Mesendoderm (in vitro differentiated cells): ENCODE measurements at regions not wholly inside any gene's neighbourhood (a gene's known extent, or its start where the extent isn't known, plus 50 kb on each side); places are given as distances from the start of the nearest gene placed in this dataset.

Source experiments
- DNase-seq: peaks from one replicate; pipeline ENCODE4 v3.0.0; 2013
- H2AK5ac ChIP-seq: 2 replicates; pipeline ENCODE4 v1.6.1; 2013; ENCODE audit warnings: low read length, inconsistent platforms
- H2BK120ac ChIP-seq: 2 replicates; pipeline ENCODE4 v1.6.1; 2013; ENCODE audit warnings: low read depth, mild to moderate bottlenecking, low read length, moderate library complexity, mixed read lengths
- H2BK15ac ChIP-seq: replicated peaks from 2 replicates; pipeline ENCODE4 v1.6.1; 2013; ENCODE audit warnings: low read depth, mild to moderate bottlenecking, moderate library complexity
- H2BK5ac ChIP-seq: 2 replicates; pipeline ENCODE4 v1.6.1; 2013; ENCODE audit warnings: low read length, inconsistent platforms
- H3K18ac ChIP-seq: 2 replicates; pipeline ENCODE4 v1.6.1; 2013; ENCODE audit warnings: mild to moderate bottlenecking, low read length, mixed read lengths
- H3K23ac ChIP-seq: one replicate; pipeline ENCODE4 v1.6.1; 2013; ENCODE audit warnings: low read length
- H3K27ac ChIP-seq: 2 replicates; pipeline ENCODE4 v1.5.1; 2013; ENCODE audit warnings: low read depth, mild to moderate bottlenecking, inconsistent platforms, low read length, moderate library complexity
- H3K27me3 ChIP-seq: 2 replicates; pipeline ENCODE4 v1.6.1; 2013; ENCODE audit warnings: low read length, control low read depth, mild to moderate bottlenecking, inconsistent platforms; ENCODE audit not compliant: insufficient read depth, poor library complexity
- H3K36me3 ChIP-seq: 2 replicates; pipeline ENCODE4 v1.6.1; 2013; ENCODE audit warnings: low read length, inconsistent platforms; ENCODE audit not compliant: control insufficient read depth, insufficient read depth
- H3K4ac ChIP-seq: one replicate; pipeline ENCODE4 v1.6.1; 2013; ENCODE audit warnings: low read depth, mild to moderate bottlenecking, low read length, moderate library complexity
- H3K4me1 ChIP-seq: 2 replicates; pipeline ENCODE4 v1.6.1; 2013; ENCODE audit warnings: low read depth, low read length, inconsistent platforms; ENCODE audit not compliant: control insufficient read depth
- H3K4me2 ChIP-seq: 2 replicates; pipeline ENCODE4 v1.6.1; 2013; ENCODE audit warnings: low read length
- H3K4me3 ChIP-seq: 2 replicates; pipeline ENCODE4 v1.5.1; 2013; ENCODE audit warnings: mild to moderate bottlenecking, low read length
- H3K56ac ChIP-seq: one replicate; pipeline ENCODE4 v1.6.1; 2013; ENCODE audit warnings: low read length
- H3K79me1 ChIP-seq: 2 replicates; pipeline ENCODE4 v1.6.1; 2013; ENCODE audit warnings: low read length, inconsistent platforms
- H3K79me2 ChIP-seq: 2 replicates; pipeline ENCODE4 v1.6.1; 2013; ENCODE audit warnings: mild to moderate bottlenecking, low read length; ENCODE audit not compliant: control insufficient read depth, insufficient read depth
- H3K9ac ChIP-seq: 2 replicates; pipeline ENCODE4 v1.6.1; 2013; ENCODE audit warnings: low read length, inconsistent platforms
- H4K5ac ChIP-seq: one replicate; pipeline ENCODE4 v1.6.1; 2013; ENCODE audit warnings: low read length
- H4K8ac ChIP-seq: one replicate; pipeline ENCODE4 v1.6.1; 2013; ENCODE audit warnings: low read depth, mild to moderate bottlenecking, control low read depth, low read length, moderate library complexity
- WGBS: extraction: QIAGEN DNeasy Blood & Tissue Kit; methylation state at CpG from one replicate; pipeline ENCODE4 v1.1.7; 2013; ENCODE audit warnings: low lambda C conversion rate, missing lambda C conversion rate; ENCODE audit not compliant: insufficient coverage; ENCODE audit errors: extremely low coverage; 5-methylcytosine and 5-hydroxymethylcytosine counted together

- Histone ChIP-seq H3K9ac (no peak overlapping the region), H3K79me1 (no peaks in the 10 kb centered on the region), H3K18ac (no peak overlapping the region), H3K4me1 (no peaks in the 10 kb centered on the region), H3K56ac (no peak overlapping the region), H2AK5ac (no peak overlapping the region), H3K27ac (no peak overlapping the region), H2BK5ac (no peak overlapping the region), H3K4me2 (no peak overlapping the region), H3K23ac (no peak overlapping the region), H3K79me2 (no peaks in the 10 kb centered on the region), H3K4ac (no peak overlapping the region), H4K8ac (no peak overlapping the region), H2BK120ac (no peak overlapping the region), H3K27me3 (no peaks in the 10 kb centered on the region), H2BK15ac (no peak overlapping the region), H4K5ac (no peak overlapping the region), H3K4me3 (no peak overlapping the region), H3K36me3 (no peaks in the 10 kb centered on the region)
- no CpG with 5 or more reads among the region's 9 CpGs for WGBS
- no peak for DNase-seq
Observed at GRCh38 chr18:78821396-78821795, 158.2 kb upstream of the SALL3 start.

GRCh38 chr18:78822171-78822948, 157.3 kb upstream of the SALL3 start:
- no peak overlapping the region for H3K23ac ChIP-seq
- no peaks in the 10 kb centered on the region for H3K4me1 ChIP-seq
- H2BK5ac ChIP-seq, result no peak overlapping the region
- H3K36me3 ChIP-seq, result no peaks in the 10 kb centered on the region
- H3K9ac ChIP-seq, result no peak overlapping the region
- no peaks in the 10 kb centered on the region for H3K79me1 ChIP-seq
- H4K5ac ChIP-seq, result no peak overlapping the region
- H2AK5ac ChIP-seq, result no peak overlapping the region
- no peak overlapping the region for H3K4me3 ChIP-seq
- no peak for DNase-seq
- no peak overlapping the region for H3K27ac ChIP-seq
- H3K18ac ChIP-seq, result no peak overlapping the region
- H2BK120ac ChIP-seq, result no peak overlapping the region
- H4K8ac ChIP-seq, result no peak overlapping the region
- H3K27me3 ChIP-seq, result no peaks in the 10 kb centered on the region
- H3K4me2 ChIP-seq, result no peak overlapping the region
- no peak overlapping the region for H3K4ac ChIP-seq
- no peaks in the 10 kb centered on the region for H3K79me2 ChIP-seq
- no CpG with 5 or more reads among the region's 27 CpGs for WGBS
- no peak overlapping the region for H3K56ac ChIP-seq
- no peak overlapping the region for H2BK15ac ChIP-seq

- H3K4me3 ChIP-seq, result no peak overlapping the region
- no peak overlapping the region for H2BK120ac ChIP-seq
- no peaks in the 10 kb centered on the region for H3K79me2 ChIP-seq
- no peak overlapping the region for H4K8ac ChIP-seq
- H3K4me2 ChIP-seq, result no peak overlapping the region
- WGBS, result no CpG with 5 or more reads among the region's 15 CpGs
- H2BK15ac ChIP-seq, result no peak overlapping the region
- no peak overlapping the region for H3K18ac ChIP-seq
- no peaks in the 10 kb centered on the region for H3K4me1 ChIP-seq
- no peaks in the 10 kb centered on the region for H3K36me3 ChIP-seq
- no peak overlapping the region for H3K23ac ChIP-seq
- DNase-seq, result no peak
- no peak overlapping the region for H2AK5ac ChIP-seq
- H3K56ac ChIP-seq, result no peak overlapping the region
- no peaks in the 10 kb centered on the region for H3K27me3 ChIP-seq
- no peak overlapping the region for H4K5ac ChIP-seq
- no peak overlapping the region for H3K4ac ChIP-seq
- no peaks in the 10 kb centered on the region for H3K79me1 ChIP-seq
- no peak overlapping the region for H3K9ac ChIP-seq
- no peak overlapping the region for H2BK5ac ChIP-seq
- H3K27ac ChIP-seq, result no peak overlapping the region
Observed at GRCh38 chr18:78822949-78823285, 156.7 kb upstream of the SALL3 start.

GRCh38 chr18:78825168-78825567, 154.4 kb upstream of the SALL3 start:
- WGBS, result no CpG with 5 or more reads among the region's 6 CpGs
- no peak overlapping the region for H4K5ac ChIP-seq
- no peaks in the 10 kb centered on the region for H3K36me3 ChIP-seq
- no peak overlapping the region for H3K4me3 ChIP-seq
- no peak overlapping the region for H2AK5ac ChIP-seq
- no peaks in the 10 kb centered on the region for H3K4me1 ChIP-seq
- H2BK120ac ChIP-seq, result no peak overlapping the region
- H3K18ac ChIP-seq, result no peak overlapping the region
- no peaks in the 10 kb centered on the region for H3K79me2 ChIP-seq
- H3K23ac ChIP-seq, result no peak overlapping the region
- no peaks in the 10 kb centered on the region for H3K79me1 ChIP-seq
- no peak overlapping the region for H4K8ac ChIP-seq
- H3K9ac ChIP-seq, result no peak overlapping the region
- no peak overlapping the region for H2BK5ac ChIP-seq
- DNase-seq, result no peak
- no peaks in the 10 kb centered on the region for H3K27me3 ChIP-seq
- H3K4ac ChIP-seq, result no peak overlapping the region
- H3K27ac ChIP-seq, result no peak overlapping the region
- no peak overlapping the region for H2BK15ac ChIP-seq
- no peak overlapping the region for H3K56ac ChIP-seq
- H3K4me2 ChIP-seq, result no peak overlapping the region

GRCh38 chr18:78826631-78827030, 153.0 kb upstream of the SALL3 start:
- Histone ChIP-seq H3K4ac (no peak overlapping the region), H3K4me3 (no peak overlapping the region), H3K27me3 (no peaks in the 10 kb centered on the region), H3K56ac (no peak overlapping the region), H3K18ac (no peak overlapping the region), H3K79me2 (no peaks in the 10 kb centered on the region), H3K9ac (no peak overlapping the region), H3K4me2 (no peak overlapping the region), H3K27ac (no peak overlapping the region), H3K79me1 (no peaks in the 10 kb centered on the region), H4K5ac (no peak overlapping the region), H3K36me3 (no peaks in the 10 kb centered on the region), H2BK120ac (no peak overlapping the region), H2AK5ac (no peak overlapping the region), H4K8ac (no peak overlapping the region), H2BK5ac (no peak overlapping the region), H3K23ac (no peak overlapping the region), H3K4me1 (no peaks in the 10 kb centered on the region), H2BK15ac (no peak overlapping the region)
- DNase-seq, result no peak
- no CpG with 5 or more reads among the region's 4 CpGs for WGBS

- Histone ChIP-seq H3K27me3 (no peaks in the 10 kb centered on the region), H3K23ac (no peak overlapping the region), H4K8ac (no peak overlapping the region), H3K79me1 (no peaks in the 10 kb centered on the region), H3K36me3 (no peaks in the 10 kb centered on the region), H3K4me1 (no peaks in the 10 kb centered on the region), H2BK120ac (no peak overlapping the region), H2BK5ac (no peak overlapping the region), H3K27ac (no peak overlapping the region), H3K4me3 (no peak overlapping the region), H2AK5ac (no peak overlapping the region), H3K4ac (no peak overlapping the region), H2BK15ac (no peak overlapping the region), H3K9ac (no peak overlapping the region), H3K79me2 (no peaks in the 10 kb centered on the region), H3K56ac (no peak overlapping the region), H4K5ac (no peak overlapping the region), H3K4me2 (no peak overlapping the region), H3K18ac (no peak overlapping the region)
- WGBS, result no CpG with 5 or more reads among the region's 10 CpGs
- DNase-seq, result no peak
Observed at GRCh38 chr18:78827141-78827540, 152.5 kb upstream of the SALL3 start.
